ENCODE measurements at regions not wholly inside any gene's neighbourhood (a gene's known extent, or its start where the extent isn't known, plus 50 kb on each side); places are given as distances from the start of the nearest gene placed in this dataset.

- TF ChIP-seq RAD21 (IDR thresholded peaks at IDR 0.05; ENCODE audit: low read depth) (no peak), NFIC (IDR thresholded peaks at IDR 0.05) (no peak), TEAD4 (IDR thresholded peaks at IDR 0.05) (no peak), FOXM1 (IDR thresholded peaks at IDR 0.05; ENCODE audit: borderline replicate concordance, low read depth) (no peak)
These were observed 71.1 kb upstream of the BASP1 start for GRCh38 chr5:17146280-17146841.

GRCh38 chr5:17147170-17147569, 70.3 kb upstream of the BASP1 start:
- TF ChIP-seq USF1 (IDR thresholded peaks at IDR 0.05) (no peak), YY1 (IDR thresholded peaks at IDR 0.05; ENCODE audit: low read depth) (no peak), TCF12 (IDR thresholded peaks at IDR 0.05; ENCODE audit: low read depth) (no peak), REST (IDR thresholded peaks at IDR 0.05; ENCODE audit: low read depth) (no peak), CEBPB (IDR thresholded peaks at IDR 0.05) (no peak), RAD21 (IDR thresholded peaks at IDR 0.05; ENCODE audit: low read depth) (no peak), ZBTB7A (IDR thresholded peaks at IDR 0.05; ENCODE audit: low read depth) (no peak), EGR1 (IDR thresholded peaks at IDR 0.05) (no peak), EP300 (IDR thresholded peaks at IDR 0.05; ENCODE audit: borderline replicate concordance) (no peak)

- TF ChIP-seq EP300 (IDR thresholded peaks at IDR 0.05; ENCODE audit: borderline replicate concordance): no peak
- no peak for TF ChIP-seq CREB1 (IDR thresholded peaks at IDR 0.05; ENCODE audit: low read depth)
- no peak for TF ChIP-seq EGR1 (IDR thresholded peaks at IDR 0.05)
- TF ChIP-seq RAD21 (IDR thresholded peaks at IDR 0.05; ENCODE audit: low read depth): no peak
- TF ChIP-seq USF1 (IDR thresholded peaks at IDR 0.05): no peak
- no peak for TF ChIP-seq TCF12 (IDR thresholded peaks at IDR 0.05; ENCODE audit: low read depth)
- TF ChIP-seq TEAD4 (IDR thresholded peaks at IDR 0.05): no peak
- TF ChIP-seq YY1 (IDR thresholded peaks at IDR 0.05; ENCODE audit: low read depth): no peak
- no peak for TF ChIP-seq CEBPB (IDR thresholded peaks at IDR 0.05)
- no peak for TF ChIP-seq ZBTB7A (IDR thresholded peaks at IDR 0.05; ENCODE audit: low read depth)
- TF ChIP-seq NFIC (IDR thresholded peaks at IDR 0.05): no peak
- TF ChIP-seq REST (IDR thresholded peaks at IDR 0.05; ENCODE audit: low read depth): no peak
- TF ChIP-seq MAX (IDR thresholded peaks at IDR 0.05): no peak
- TF ChIP-seq FOXM1 (IDR thresholded peaks at IDR 0.05; ENCODE audit: borderline replicate concordance, low read depth): no peak
- TF ChIP-seq TAF1 (IDR thresholded peaks at IDR 0.05; ENCODE audit: low read depth): no peak
These were observed 69.8 kb upstream of the BASP1 start for GRCh38 chr5:17147617-17148016.

- TF ChIP-seq RAD21 (IDR thresholded peaks at IDR 0.05; ENCODE audit: low read depth) (no peak), MAX (IDR thresholded peaks at IDR 0.05) (no peak), USF1 (IDR thresholded peaks at IDR 0.05) (no peak), REST (IDR thresholded peaks at IDR 0.05; ENCODE audit: low read depth) (no peak), FOXM1 (IDR thresholded peaks at IDR 0.05; ENCODE audit: borderline replicate concordance, low read depth) (no peak), CREB1 (IDR thresholded peaks at IDR 0.05; ENCODE audit: low read depth) (no peak), CEBPB (IDR thresholded peaks at IDR 0.05) (no peak), EP300 (IDR thresholded peaks at IDR 0.05; ENCODE audit: borderline replicate concordance) (no peak), YY1 (IDR thresholded peaks at IDR 0.05; ENCODE audit: low read depth) (no peak), TEAD4 (IDR thresholded peaks at IDR 0.05) (no peak)
These were observed 69.0 kb upstream of the BASP1 start for GRCh38 chr5:17148481-17148880.

Data from Ishikawa (cell line).